ENCODE measurements at regions not wholly inside any gene's neighbourhood (a gene's known extent, or its start where the extent isn't known, plus 50 kb on each side); places are given as distances from the start of the nearest gene placed in this dataset.
"Not testable (repeated sequence)": the region's sequence is repeated elsewhere in the genome, so short reads cannot be mapped to it uniquely, and the experiment has no call there.

- no peak for DNase-seq
Observed at GRCh38 chr12:127570793-127571360, 696.1 kb upstream of the TMEM132C start.

- no peak for DNase-seq
Observed at GRCh38 chr12:127571578-127571977, 695.4 kb upstream of the TMEM132C start.

GRCh38 chr12:127579446-127579845 lies 687.5 kb upstream of the TMEM132C start:
- no peak for DNase-seq

- no peak for DNase-seq
Observed at GRCh38 chr12:127582074-127582473, 684.9 kb upstream of the TMEM132C start.

GRCh38 chr12:127583041-127583440 lies 683.9 kb upstream of the TMEM132C start:
- no peak for DNase-seq

GRCh38 chr12:127588249-127588648 lies 678.7 kb upstream of the TMEM132C start:
- DNase-seq = no peak

GRCh38 chr12:127589541-127589940 lies 677.4 kb upstream of the TMEM132C start:
- DNase-seq = no peak

- DNase-seq = no peak
Observed at GRCh38 chr12:127590868-127591267, 676.1 kb upstream of the TMEM132C start.

GRCh38 chr12:127592245-127592644 lies 674.7 kb upstream of the TMEM132C start:
- DNase-seq = no peak

- no peak for DNase-seq
Observed at GRCh38 chr12:127594351-127594970, 672.5 kb upstream of the TMEM132C start.

- DNase-seq = peak in 11 of 56 donors; percentile 0 to 38 (median 17)
Observed at GRCh38 chr12:127595506-127595905, 671.5 kb upstream of the TMEM132C start.

- DNase-seq = no peak
Observed at GRCh38 chr12:127596891-127597290, 670.1 kb upstream of the TMEM132C start.

- DNase-seq = no peak
Observed at GRCh38 chr12:127599436-127599835, 667.5 kb upstream of the TMEM132C start.

- no peak for DNase-seq
Observed at GRCh38 chr12:127600211-127600610, 666.8 kb upstream of the TMEM132C start.

GRCh38 chr12:127606476-127607015 lies 660.4 kb upstream of the TMEM132C start:
- DNase-seq = no peak

GRCh38 chr12:127607146-127607725 lies 659.7 kb upstream of the TMEM132C start:
- no peak for DNase-seq

- DNase-seq = not testable (repeated sequence)
Observed at GRCh38 chr12:127608359-127608758, 658.6 kb upstream of the TMEM132C start.

GRCh38 chr12:127613056-127613455 lies 653.9 kb upstream of the TMEM132C start:
- DNase-seq = no peak

- no peak for DNase-seq
Observed at GRCh38 chr12:127619869-127620734, 646.9 kb upstream of the TMEM132C start.

- no peak for DNase-seq
Observed at GRCh38 chr12:127620735-127621355, 646.1 kb upstream of the TMEM132C start.

- peak in 1 of 56 donors; percentile 0 for DNase-seq
Observed at GRCh38 chr12:127621366-127621765, 645.6 kb upstream of the TMEM132C start.
